ENCODE measurements at regions not wholly inside any gene's neighbourhood (a gene's known extent, or its start where the extent isn't known, plus 50 kb on each side); places are given as distances from the start of the nearest gene placed in this dataset.
"Not testable (repeated sequence)": the region's sequence is repeated elsewhere in the genome, so short reads cannot be mapped to it uniquely, and the experiment has no call there.

GRCh38 chr10:3325954-3326750, 153.6 kb upstream of the PITRM1 start:
- H3K27me3 ChIP-seq (ENCODE audit: insufficient read depth, low read length) = no peaks in the 10 kb centered on the region
- H3K9me3 ChIP-seq (ENCODE audit: low read depth, low read length) = no peaks in the 10 kb centered on the region
- H3K4me3 ChIP-seq (ENCODE audit: low read length) = no peak overlapping the region
- no peaks in the 10 kb centered on the region for H3K4me1 ChIP-seq (ENCODE audit: insufficient read depth, low read length)

DNA sequence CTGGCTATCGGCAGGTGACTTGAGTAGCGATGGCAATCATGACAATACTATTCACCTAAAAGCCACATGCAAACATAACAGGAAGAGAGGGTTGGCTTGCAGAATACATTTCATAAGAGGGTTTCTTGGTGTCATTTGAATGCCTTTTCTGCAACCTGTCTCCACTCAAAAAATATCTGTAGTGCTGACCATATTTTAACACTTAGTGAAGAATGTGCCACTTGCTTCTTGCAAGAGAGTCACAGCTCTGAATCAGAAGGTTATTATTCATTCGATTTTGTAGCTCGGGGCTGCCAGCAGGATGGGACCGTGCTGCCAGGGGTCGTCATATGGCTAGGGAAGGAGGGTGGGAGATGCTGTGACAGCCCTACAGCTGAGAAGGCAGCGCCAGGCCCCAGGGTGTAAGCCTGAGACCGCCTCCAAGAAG, 152.0 kb upstream of the PITRM1 start:
- no peaks in the 10 kb centered on the region for H3K27me3 ChIP-seq (ENCODE audit: insufficient read depth, low read length)
- H3K4me1 ChIP-seq (ENCODE audit: insufficient read depth, low read length) = no peaks in the 10 kb centered on the region
- no peaks in the 10 kb centered on the region for H3K9me3 ChIP-seq (ENCODE audit: low read depth, low read length)
- H3K4me3 ChIP-seq (ENCODE audit: low read length) = no peak overlapping the region

- no peaks in the 10 kb centered on the region for H3K4me1 ChIP-seq (ENCODE audit: insufficient read depth, low read length)
- H3K4me3 ChIP-seq (ENCODE audit: low read length) = no peak overlapping the region
- no peaks in the 10 kb centered on the region for H3K27me3 ChIP-seq (ENCODE audit: insufficient read depth, low read length)
These were observed 151.4 kb upstream of the PITRM1 start for GRCh38 chr10:3323865-3324498.

DNA sequence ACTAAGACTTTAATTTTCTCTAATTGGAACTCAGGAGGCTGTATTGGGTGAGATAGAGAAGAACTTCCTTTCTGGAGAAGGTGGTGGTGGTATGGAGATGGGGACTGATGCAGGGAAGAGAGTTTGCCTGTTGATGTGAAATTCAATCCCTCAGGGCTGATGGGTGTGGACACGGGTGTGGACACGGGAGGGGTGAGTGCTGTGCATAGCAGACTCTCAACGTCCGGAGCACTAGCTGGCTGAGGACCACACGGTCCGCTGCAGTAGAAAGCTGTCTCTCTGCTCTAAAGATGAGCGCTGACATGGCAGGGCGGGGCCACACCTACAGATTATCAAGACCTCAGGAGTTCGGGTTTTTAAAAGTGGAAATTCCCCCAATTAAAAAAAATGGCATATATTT, 148.5 kb upstream of the PITRM1 start:
- no peaks in the 10 kb centered on the region for H3K4me1 ChIP-seq (ENCODE audit: insufficient read depth, low read length)

More at GRCh38 chr10:3323865-3324498, 151.4 kb upstream of the PITRM1 start:
- H3K9me3 ChIP-seq (ENCODE audit: low read depth, low read length) = no peaks in the 10 kb centered on the region

GRCh38 chr10:3319811-3320226, 147.2 kb upstream of the PITRM1 start:
- Histone ChIP-seq H3K4me1 (ENCODE audit: insufficient read depth, low read length) (no peaks in the 10 kb centered on the region), H3K27me3 (ENCODE audit: insufficient read depth, low read length) (no peaks in the 10 kb centered on the region), H3K4me3 (ENCODE audit: low read length) (no peak overlapping the region), H3K9me3 (ENCODE audit: low read depth, low read length) (no peaks in the 10 kb centered on the region)

More for the DNA sequence above, 148.5 kb upstream of the PITRM1 start:
- H3K9me3 ChIP-seq (ENCODE audit: low read depth, low read length) = no peaks in the 10 kb centered on the region
- H3K4me3 ChIP-seq (ENCODE audit: low read length) = no peak overlapping the region
- H3K27me3 ChIP-seq (ENCODE audit: insufficient read depth, low read length) = no peaks in the 10 kb centered on the region

DNA sequence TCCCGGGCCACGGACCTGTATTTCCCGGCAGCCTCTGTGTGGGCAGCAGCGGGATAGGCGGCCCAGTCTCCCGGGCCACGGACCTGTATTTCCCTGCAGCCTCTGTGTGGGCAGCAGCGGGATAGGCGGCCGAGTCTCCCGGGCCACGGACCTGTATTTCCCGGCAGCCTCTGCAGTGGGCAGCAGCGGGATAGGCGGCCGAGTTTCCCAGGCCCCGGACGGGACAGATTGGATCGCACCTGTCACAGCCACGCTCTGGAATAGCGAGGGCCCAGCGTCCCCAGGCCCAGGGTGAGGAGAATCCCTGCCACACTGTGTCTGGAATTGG, 145.9 kb upstream of the PITRM1 start:
- H3K9me3 ChIP-seq (ENCODE audit: low read depth, low read length); H3K4me1 ChIP-seq (ENCODE audit: insufficient read depth, low read length); H3K4me3 ChIP-seq (ENCODE audit: low read length); H3K27me3 ChIP-seq (ENCODE audit: insufficient read depth, low read length): not testable (repeated sequence)

DNA sequence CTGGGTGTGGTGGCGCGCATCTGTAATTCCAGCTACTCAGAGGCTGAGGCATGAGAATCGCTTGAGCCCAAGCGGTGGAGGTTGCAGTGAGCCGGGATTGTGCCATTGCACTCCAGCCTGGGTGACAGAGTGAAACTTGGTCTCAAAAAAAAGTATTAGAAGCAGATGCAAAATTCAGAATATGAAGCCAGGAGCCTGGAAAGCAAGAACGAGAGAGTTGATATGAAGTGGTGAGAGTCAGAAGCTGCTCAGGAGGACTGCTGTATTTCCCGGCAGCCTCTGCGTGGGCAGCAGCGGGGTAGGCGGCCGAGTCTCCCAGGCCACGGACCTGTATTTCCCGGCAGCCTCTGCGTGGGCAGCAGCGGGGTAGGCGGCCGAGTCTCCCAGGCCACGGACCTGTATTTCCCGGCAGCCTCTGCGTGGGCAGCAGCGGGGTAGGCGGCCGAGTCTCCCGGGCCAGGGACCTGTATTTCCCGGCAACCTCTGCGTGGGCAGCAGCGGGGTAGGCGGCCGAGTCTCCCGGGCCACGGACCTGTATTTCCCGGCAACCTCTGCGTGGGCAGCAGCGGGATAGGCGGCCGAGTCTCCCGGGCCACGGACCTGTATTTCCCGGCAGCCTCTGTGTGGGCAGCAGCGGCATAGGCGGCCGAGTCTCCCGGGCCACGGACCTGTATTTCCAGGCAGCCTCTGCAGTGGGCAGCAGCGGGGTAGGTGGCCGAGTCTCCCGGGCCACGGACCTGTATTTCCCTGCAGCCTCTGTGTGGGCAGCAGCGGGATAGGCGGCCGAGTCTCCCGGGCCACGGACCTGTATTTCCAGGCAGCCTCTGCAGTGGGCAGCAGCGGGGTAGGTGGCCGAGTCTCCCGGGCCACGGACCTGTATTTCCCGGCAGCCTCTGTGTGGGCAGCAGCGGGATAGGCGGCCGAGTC, 145.2 kb upstream of the PITRM1 start:
- not testable (repeated sequence) for H3K4me3 ChIP-seq (ENCODE audit: low read length); H3K4me1 ChIP-seq (ENCODE audit: insufficient read depth, low read length); H3K27me3 ChIP-seq (ENCODE audit: insufficient read depth, low read length)

GRCh38 chr10:3314445-3315085, 142.0 kb upstream of the PITRM1 start:
- not testable (repeated sequence) for H3K27me3 ChIP-seq (ENCODE audit: insufficient read depth, low read length); H3K9me3 ChIP-seq (ENCODE audit: low read depth, low read length); H3K4me1 ChIP-seq (ENCODE audit: insufficient read depth, low read length); H3K4me3 ChIP-seq (ENCODE audit: low read length)

More for the DNA sequence above, 145.2 kb upstream of the PITRM1 start:
- H3K9me3 ChIP-seq (ENCODE audit: low read depth, low read length) = not testable (repeated sequence)

DNA sequence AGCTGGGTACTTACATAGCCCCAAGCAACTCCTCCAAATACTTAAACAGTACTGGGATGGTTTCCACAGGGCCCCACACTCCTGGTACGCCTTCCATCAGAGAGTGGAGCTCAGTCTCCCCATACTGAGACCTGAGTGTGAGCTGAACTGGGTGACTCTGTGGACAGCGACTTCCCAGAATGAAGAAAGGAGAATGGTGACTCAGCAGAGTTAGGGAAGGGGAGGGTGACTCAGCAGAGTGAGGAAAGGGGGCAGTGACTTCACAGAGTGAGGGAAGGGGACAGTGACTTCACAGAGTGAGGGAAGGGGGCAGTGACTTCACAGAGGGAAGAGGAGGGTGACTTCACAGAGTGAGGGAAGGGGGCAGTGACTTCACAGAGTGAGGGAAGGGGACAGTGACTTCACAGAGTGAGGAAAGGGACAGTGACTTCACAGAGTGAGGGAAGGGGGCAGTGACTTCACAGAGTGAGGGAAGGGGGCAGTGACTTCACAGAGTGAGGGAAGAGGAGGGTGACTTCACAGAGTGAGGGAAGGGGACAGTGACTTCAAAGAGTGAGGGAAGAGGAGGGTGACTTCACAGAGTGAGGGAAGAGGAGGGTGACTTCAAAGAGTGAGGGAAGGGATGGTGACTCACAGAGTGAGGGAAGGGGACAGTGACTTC, 141.3 kb upstream of the PITRM1 start:
- not testable (repeated sequence) for H3K9me3 ChIP-seq (ENCODE audit: low read depth, low read length); H3K27me3 ChIP-seq (ENCODE audit: insufficient read depth, low read length); H3K4me1 ChIP-seq (ENCODE audit: insufficient read depth, low read length); H3K4me3 ChIP-seq (ENCODE audit: low read length)

DNA sequence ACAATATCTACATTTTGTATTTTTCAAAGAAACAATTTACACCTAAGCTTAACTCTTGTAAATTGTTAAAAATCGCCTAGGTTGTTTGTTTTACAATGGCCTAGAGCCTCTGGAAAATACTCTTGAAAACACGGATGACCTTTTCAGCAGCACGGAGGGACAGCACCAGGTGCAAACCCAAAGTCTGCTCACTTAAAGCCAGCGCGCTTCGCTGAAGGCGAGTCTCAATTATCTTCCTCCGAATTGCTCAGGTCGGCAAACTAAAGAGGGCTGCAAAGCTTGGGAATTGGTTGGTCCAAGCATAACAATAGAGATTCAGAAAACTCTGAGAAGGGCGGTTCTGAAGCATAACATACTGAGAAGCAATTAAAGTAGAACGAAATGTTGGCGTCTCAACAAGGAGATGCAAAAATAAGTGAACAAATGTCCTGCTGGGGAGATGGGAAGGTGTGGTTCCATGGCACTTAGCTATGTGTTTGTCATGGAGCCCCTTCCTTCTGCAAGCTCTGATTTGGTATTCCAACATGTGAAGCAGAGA, 139.9 kb upstream of the PITRM1 start:
- H3K4me1 ChIP-seq (ENCODE audit: insufficient read depth, low read length) = no peaks in the 10 kb centered on the region

DNA sequence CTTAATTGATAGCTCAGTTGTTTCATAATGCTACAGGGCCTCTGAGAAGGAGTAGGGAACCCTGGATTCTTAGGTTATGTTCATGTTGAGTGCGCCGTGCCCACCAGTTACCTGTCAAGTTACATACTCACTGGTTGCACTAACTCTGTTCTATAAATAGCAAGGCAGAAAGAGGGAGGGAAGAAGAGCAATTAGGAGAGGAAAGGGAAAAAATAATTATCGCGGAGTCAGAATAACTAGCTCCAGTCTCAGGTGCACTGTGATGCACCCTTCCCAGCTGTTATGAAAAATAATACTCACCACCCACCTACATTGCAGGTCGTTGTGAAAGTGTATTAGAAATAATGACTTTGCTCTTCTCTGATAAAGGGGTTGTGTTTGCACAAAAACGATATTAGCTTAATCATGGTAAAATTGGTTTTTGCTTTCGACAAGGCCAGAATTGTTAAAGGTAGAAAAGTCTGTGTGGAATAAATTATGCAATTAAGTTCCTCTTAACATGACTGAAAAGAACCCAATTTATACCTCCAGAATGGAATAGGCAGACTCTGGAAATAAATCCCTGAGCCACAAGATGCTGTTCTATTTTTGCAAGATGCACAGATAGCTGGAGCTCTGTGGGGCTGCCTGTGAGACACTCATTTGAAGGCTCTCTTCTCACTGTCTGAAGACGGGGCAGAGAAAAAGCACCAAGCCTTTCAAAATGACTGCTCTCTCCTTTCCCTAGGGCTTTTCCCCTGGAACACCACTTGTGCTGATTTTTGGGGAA, 137.6 kb upstream of the PITRM1 start:
- Histone ChIP-seq H3K4me1 (ENCODE audit: insufficient read depth, low read length) (no peaks in the 10 kb centered on the region), H3K4me3 (ENCODE audit: low read length) (no peak overlapping the region), H3K27me3 (ENCODE audit: insufficient read depth, low read length) (no peaks in the 10 kb centered on the region), H3K9me3 (ENCODE audit: low read depth, low read length) (no peaks in the 10 kb centered on the region)

More for the DNA sequence above, 139.9 kb upstream of the PITRM1 start:
- no peak overlapping the region for H3K4me3 ChIP-seq (ENCODE audit: low read length)
- H3K9me3 ChIP-seq (ENCODE audit: low read depth, low read length) = no peaks in the 10 kb centered on the region
- H3K27me3 ChIP-seq (ENCODE audit: insufficient read depth, low read length) = no peaks in the 10 kb centered on the region

DNA sequence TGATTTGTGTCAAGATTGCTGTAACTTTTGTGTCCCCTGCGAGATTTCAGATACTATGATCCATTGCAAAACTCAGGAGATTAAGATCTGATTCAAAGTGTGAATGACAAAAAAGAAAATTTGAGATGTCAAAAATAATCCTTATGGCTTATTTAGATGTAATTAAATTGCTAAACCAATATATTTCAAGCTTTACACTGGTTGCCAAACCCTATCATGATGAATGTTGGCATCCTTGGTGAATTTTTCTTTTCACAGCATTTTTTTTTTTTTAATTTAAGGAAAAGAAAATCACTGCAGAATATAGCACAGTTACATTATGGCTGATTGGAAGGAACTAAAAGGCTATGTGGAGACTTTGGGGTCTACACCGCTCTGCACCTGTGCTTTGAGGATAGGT, 133.5 kb upstream of the PITRM1 start:
- H3K9me3 ChIP-seq (ENCODE audit: low read depth, low read length) = no peaks in the 10 kb centered on the region
- no peaks in the 10 kb centered on the region for H3K27me3 ChIP-seq (ENCODE audit: insufficient read depth, low read length)
- H3K4me3 ChIP-seq (ENCODE audit: low read length) = no peak overlapping the region
- no peaks in the 10 kb centered on the region for H3K4me1 ChIP-seq (ENCODE audit: insufficient read depth, low read length)

GRCh38 chr10:3295582-3296151, 123.1 kb upstream of the PITRM1 start:
- no peak overlapping the region for H3K4me3 ChIP-seq (ENCODE audit: low read length)
- no peaks in the 10 kb centered on the region for H3K9me3 ChIP-seq (ENCODE audit: low read depth, low read length)
- H3K4me1 ChIP-seq (ENCODE audit: insufficient read depth, low read length) = no peaks in the 10 kb centered on the region
- H3K27me3 ChIP-seq (ENCODE audit: insufficient read depth, low read length) = no peaks in the 10 kb centered on the region

All from mononuclear cell (primary cell).